Memory B cell (primary cell): ENCODE measurements at regions not wholly inside any gene's neighbourhood (a gene's known extent, or its start where the extent isn't known, plus 50 kb on each side); places are given as distances from the start of the nearest gene placed in this dataset.
A peak's percentile ranks its signal among the peaks of the same experiment; 100 is the strongest.

Experiments used
- ATAC-seq: fragments of 150-1000 bp; cut with Tn5 transposase; 2 replicates; pipeline ENCODE4 v1.10.0; 2021; ENCODE audit warnings: low read depth, mild to moderate bottlenecking, moderate library complexity
- DNase-seq, 2 donors: peaks; one replicate each; pipeline ENCODE4 v3.0.0; 2022; ENCODE audit warnings: low spot score in 2 of 2
- H3K27ac Mint-ChIP-seq: one replicate; pipeline ENCODE4 v1.8.0; 2022; ENCODE audit warnings: mild to moderate bottlenecking, moderate library complexity, mixed read lengths
- H3K27me3 Mint-ChIP-seq: one replicate; pipeline ENCODE4 v1.8.0; 2022; ENCODE audit warnings: mixed read lengths
- H3K36me3 Mint-ChIP-seq: one replicate; pipeline ENCODE4 v1.8.0; 2022; ENCODE audit warnings: mild to moderate bottlenecking, mixed read lengths
- H3K4me1 Mint-ChIP-seq: one replicate; pipeline ENCODE4 v1.8.0; 2022; ENCODE audit warnings: mixed read lengths
- H3K4me3 Mint-ChIP-seq: one replicate; pipeline ENCODE4 v1.8.0; 2022; ENCODE audit warnings: mild to moderate bottlenecking, moderate library complexity, mixed read lengths
- H3K9me3 Mint-ChIP-seq: one replicate; pipeline ENCODE4 v1.8.0; 2022; ENCODE audit warnings: mixed read lengths

DNA sequence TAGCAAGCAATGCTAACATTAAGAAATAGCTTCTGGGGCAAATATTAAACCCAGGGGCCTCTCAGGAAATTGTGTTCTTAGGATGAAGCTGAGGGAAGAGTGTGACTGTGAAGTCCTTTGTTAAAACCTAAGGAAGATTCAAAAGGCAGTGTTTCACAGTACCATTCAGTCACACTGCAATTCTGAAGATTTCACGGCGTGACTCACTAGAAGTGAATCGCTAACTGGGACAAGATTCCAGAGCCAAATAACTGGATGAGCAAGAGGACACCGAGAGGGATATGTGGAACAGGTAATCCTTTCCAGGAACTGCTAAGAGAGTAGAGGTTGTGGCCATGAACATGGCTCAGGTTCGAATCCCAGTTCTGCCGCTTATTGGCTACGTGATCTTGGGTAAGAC is 61.8 kb upstream of the SMAD3 start:
- no peak overlapping the region for H3K27ac Mint-ChIP-seq
- DNase-seq: no peak
- H3K4me3 Mint-ChIP-seq: no peak overlapping the region
- H3K9me3 Mint-ChIP-seq: peaks cover 1% of the 10 kb centered on the region
- ATAC-seq: no peak
- peaks cover 2% of the 10 kb centered on the region for H3K27me3 Mint-ChIP-seq
- H3K4me1 Mint-ChIP-seq: peaks cover 13% of the 10 kb centered on the region
- H3K36me3 Mint-ChIP-seq: no peaks in the 10 kb centered on the region

DNA sequence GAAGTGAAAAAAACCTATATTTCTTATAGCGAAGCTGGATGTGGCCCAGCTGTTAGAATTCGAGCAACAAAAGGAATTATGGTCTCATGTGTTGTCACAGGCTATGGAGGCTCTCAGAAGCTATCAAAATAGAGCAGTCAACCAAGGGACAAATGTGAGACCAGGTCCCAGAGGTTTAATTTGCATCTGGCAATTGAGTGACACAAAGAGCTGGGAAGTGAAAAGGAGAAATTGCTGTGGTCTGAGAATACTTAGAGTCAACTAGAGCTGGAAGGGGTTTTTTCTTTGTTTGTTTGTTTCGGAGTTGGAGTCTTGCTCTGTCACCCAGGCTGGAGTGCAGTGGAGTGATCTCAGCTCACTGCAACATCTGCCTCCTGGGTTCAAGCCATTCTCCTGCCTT is 61.3 kb upstream of the SMAD3 start:
- Mint-ChIP-seq H3K36me3 (no peaks in the 10 kb centered on the region), H3K27ac (peak overlapping the region; percentile 51), H3K27me3 (peaks cover 2% of the 10 kb centered on the region), H3K9me3 (peaks cover 1% of the 10 kb centered on the region), H3K4me3 (no peak overlapping the region), H3K4me1 (peaks cover 13% of the 10 kb centered on the region)
- peak in 1 of 2 donors; percentile 7 for DNase-seq
- ATAC-seq: peak; percentile 91

- no peak for DNase-seq
- H3K4me3 Mint-ChIP-seq: no peak overlapping the region
Measured at GRCh38 chr15:67005294-67005996, 60.0 kb upstream of the SMAD3 start.

DNA sequence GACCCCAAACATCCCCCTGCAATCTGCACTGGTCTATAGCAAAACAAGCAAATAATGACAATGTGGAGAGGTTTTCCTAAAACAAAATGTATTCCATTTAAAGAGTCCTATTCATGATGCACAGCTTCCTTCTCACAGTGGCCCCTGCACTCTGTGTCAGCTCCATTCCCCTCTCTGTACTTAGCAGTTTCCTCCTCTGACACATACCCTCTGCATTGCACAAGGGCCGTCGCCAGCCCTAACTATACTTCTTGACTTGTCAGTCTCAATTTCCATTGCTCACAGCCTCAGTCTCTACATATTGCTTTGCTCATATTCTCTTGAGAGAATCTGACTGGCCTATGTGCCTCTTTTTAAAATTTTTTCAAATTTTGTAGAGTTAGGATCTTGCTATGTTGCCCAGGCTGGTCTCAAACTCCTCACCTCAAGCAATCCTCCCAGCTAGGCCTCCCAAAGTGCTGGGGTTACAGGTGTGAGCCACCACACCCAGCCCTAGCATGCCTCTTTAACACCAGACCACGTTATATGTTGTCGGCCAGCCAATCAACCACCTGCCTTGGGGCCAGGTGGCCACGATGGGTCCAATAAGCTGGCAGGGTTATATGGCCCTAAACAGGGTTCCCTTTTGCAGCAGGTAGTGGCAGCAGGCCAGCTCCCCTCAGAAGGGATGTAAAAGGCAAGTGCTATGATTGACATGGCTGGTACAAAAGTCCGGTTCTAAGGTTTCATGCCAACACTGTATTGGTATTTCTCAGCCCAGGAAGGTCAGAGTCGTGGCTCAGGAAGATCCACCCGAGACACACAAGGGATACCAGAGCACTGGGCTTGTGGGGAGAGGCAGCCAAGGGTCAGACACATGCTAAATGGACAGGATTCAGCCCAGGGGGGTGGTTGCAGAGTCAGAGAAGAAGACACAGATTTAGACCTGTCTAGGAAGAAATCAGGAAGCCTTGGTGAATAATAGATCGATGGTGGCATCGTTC is 59.0 kb upstream of the SMAD3 start:
- Mint-ChIP-seq H3K36me3 (no peaks in the 10 kb centered on the region), H3K4me3 (no peak overlapping the region), H3K27ac (no peak overlapping the region), H3K27me3 (peaks cover 2% of the 10 kb centered on the region), H3K9me3 (no peaks in the 10 kb centered on the region), H3K4me1 (peaks cover 15% of the 10 kb centered on the region)
- ATAC-seq (no peak), DNase-seq (no peak)

More at GRCh38 chr15:67005294-67005996, 60.0 kb upstream of the SMAD3 start:
- Mint-ChIP-seq H3K27ac (no peak overlapping the region), H3K36me3 (no peaks in the 10 kb centered on the region), H3K4me1 (peaks cover 15% of the 10 kb centered on the region), H3K27me3 (peaks cover 2% of the 10 kb centered on the region), H3K9me3 (no peaks in the 10 kb centered on the region)
- ATAC-seq: no peak

DNA sequence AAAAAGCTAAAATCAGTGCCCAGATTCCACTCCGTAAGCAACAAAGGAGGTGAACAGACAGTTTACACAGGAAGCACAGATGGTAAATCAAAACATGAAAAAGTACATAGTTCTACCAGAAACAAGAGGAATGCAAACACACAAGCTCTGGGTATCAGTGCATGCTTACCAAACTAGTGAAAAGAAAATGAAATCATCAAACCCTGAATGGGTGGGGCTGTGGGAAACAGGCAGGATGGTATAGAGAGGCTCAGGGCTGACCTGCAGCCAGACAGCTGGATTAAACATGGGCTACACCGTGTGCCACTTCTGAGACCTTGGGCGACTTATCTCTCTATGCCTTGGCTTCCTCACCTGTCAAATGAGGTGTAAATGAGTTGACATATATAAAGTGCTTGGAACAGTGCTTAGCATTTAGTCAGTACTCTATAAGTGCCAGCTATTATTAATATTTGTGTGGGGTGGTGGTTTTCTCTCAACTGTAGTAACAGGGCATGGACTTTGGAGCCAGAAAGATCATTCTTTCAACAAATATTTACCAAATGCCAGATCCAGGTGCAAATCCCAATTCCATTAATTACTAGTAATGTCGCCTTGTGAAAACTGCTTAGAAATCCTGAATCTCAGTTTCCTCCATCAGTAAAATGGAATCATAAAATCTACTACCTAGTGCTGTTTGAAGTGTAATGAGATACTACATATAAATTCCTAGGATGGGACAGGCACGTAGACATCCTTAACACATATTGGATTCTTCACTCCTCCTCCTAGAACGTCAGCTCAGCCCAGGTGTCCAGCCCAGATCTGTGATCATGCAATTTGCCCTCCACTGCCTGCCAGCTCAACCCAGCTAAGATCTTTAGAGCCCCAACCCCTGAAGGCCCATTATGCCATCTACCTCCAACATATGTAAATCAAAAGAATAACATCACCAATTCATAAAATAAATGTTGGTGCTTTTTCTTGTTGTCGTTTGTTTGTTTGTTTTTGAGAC is 55.5 kb upstream of the SMAD3 start:
- Mint-ChIP-seq H3K27ac (no peak overlapping the region), H3K36me3 (no peaks in the 10 kb centered on the region), H3K9me3 (no peaks in the 10 kb centered on the region), H3K4me3 (no peak overlapping the region), H3K4me1 (peaks cover 2% of the 10 kb centered on the region), H3K27me3 (peaks cover 2% of the 10 kb centered on the region)
- DNase-seq (no peak), ATAC-seq (no peak)

DNA sequence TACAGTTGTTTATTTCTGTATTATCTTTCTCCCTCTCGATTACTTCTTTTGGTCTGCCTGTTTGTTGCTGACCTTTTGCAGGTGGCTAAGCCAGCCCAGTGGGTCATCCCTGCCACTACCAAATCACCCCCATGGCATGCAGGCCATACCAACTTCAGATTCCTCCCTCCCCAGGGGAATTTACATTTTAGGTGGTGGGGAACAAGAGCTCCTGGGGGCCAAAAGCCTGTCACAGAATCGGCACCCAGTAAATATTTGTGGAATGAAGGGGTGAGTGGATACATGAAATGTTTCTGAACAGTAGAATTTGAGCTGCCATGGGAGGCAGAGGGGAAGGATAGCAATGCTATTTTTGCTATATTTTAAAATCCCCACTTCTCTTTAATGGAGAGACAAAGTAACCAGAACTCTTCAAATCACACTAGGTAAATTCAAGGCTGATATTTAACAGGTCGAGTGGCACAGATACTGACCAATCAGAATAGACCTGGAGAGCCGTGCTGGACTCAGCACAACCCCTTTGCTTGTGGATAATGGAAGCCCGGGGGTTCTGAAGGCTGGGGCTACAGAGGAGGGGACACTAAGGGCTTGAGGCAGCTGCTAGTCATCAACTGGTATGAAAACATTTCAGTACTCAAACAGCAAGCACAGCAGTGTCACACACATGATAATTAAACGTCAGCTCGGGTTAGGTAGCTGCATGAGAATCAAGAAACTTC is 54.3 kb upstream of the SMAD3 start:
- Mint-ChIP-seq H3K4me1 (peaks cover 2% of the 10 kb centered on the region), H3K27me3 (peaks cover 4% of the 10 kb centered on the region), H3K27ac (no peak overlapping the region), H3K9me3 (no peaks in the 10 kb centered on the region), H3K4me3 (no peak overlapping the region), H3K36me3 (no peaks in the 10 kb centered on the region)
- DNase-seq: no peak
- ATAC-seq: no peak

- H3K36me3 Mint-ChIP-seq: no peaks in the 10 kb centered on the region
- no peaks in the 10 kb centered on the region for H3K9me3 Mint-ChIP-seq
- peaks cover 2% of the 10 kb centered on the region for H3K4me1 Mint-ChIP-seq
- no peak overlapping the region for H3K4me3 Mint-ChIP-seq
- ATAC-seq (no peak), DNase-seq (no peak)
- no peak overlapping the region for H3K27ac Mint-ChIP-seq
- H3K27me3 Mint-ChIP-seq: peaks cover 4% of the 10 kb centered on the region
Measured at GRCh38 chr15:67011617-67012005, 53.8 kb upstream of the SMAD3 start.

- no peaks in the 10 kb centered on the region for H3K36me3 Mint-ChIP-seq
- no peak for DNase-seq
- peaks cover 2% of the 10 kb centered on the region for H3K27me3 Mint-ChIP-seq
- ATAC-seq: no peak
- no peak overlapping the region for H3K4me3 Mint-ChIP-seq
- H3K4me1 Mint-ChIP-seq: peaks cover 9% of the 10 kb centered on the region
- no peak overlapping the region for H3K27ac Mint-ChIP-seq
- H3K9me3 Mint-ChIP-seq: no peaks in the 10 kb centered on the region
Measured at GRCh38 chr15:67013696-67014095, 51.7 kb upstream of the SMAD3 start.
